Activated CD4-positive, alpha-beta T cell treated with anti-CD3 and anti-CD28 coated beads for 36 hours (primary cell): ENCODE measurements at regions not wholly inside any gene's neighbourhood (a gene's known extent, or its start where the extent isn't known, plus 50 kb on each side); places are given as distances from the start of the nearest gene placed in this dataset.

ENCODE experiments used
- ATAC-seq: fragments of 200-7000 bp; cut with Tn5 transposase; one replicate; pipeline ENCODE4 v1.10.0; 2021; ENCODE audit warnings: mild to moderate bottlenecking, moderate library complexity
- CTCF ChIA-PET: fragments of 350-600 bp; sonication (Branson Sonifier 250); formaldehyde crosslinking; loops from one replicate; lab custom pipeline; 2021; ENCODE audit warnings: antibody characterized with exemption; lab: Charles Lee
- POLR2A ChIA-PET: fragments of 350-600 bp; sonication (Branson Sonifier 250); formaldehyde crosslinking; loops from one replicate; lab custom pipeline; 2021; ENCODE audit warnings: antibody characterized with exemption, inconsistent platforms; lab: Charles Lee
- DNase-seq: peaks from one replicate; pipeline ENCODE4 v3.0.0-alpha.2; 2020
- H3K27ac Mint-ChIP-seq: one replicate; pipeline ENCODE4 v1.8.0; 2021; ENCODE audit warnings: mixed read lengths
- H3K27me3 Mint-ChIP-seq: one replicate; pipeline ENCODE4 v1.8.0; 2021; ENCODE audit warnings: mixed read lengths
- H3K36me3 Mint-ChIP-seq: one replicate; pipeline ENCODE4 v1.8.0; 2021; ENCODE audit warnings: low read depth, mixed read lengths
- H3K4me1 Mint-ChIP-seq: one replicate; pipeline ENCODE4 v1.8.0; 2021; ENCODE audit warnings: mixed read lengths
- H3K4me3 Mint-ChIP-seq: one replicate; pipeline ENCODE4 v1.8.0; 2021; ENCODE audit warnings: mild to moderate bottlenecking, moderate library complexity, mixed read lengths
- H3K9me3 Mint-ChIP-seq: one replicate; pipeline ENCODE4 v1.8.0; 2021; ENCODE audit warnings: low read depth, mixed read lengths
- intact Hi-C, 2 experiments: fragments of 100-400 bp; cut with DNase I in 1 of 2; cut with micrococcal nuclease in 1 of 2; formaldehyde crosslinking; loops; one replicate each; pipeline versions ENCODE4 v1.14.2 to v1.15.1; 2022 to 2024; cut with DNase I, micrococcal nuclease

DNA sequence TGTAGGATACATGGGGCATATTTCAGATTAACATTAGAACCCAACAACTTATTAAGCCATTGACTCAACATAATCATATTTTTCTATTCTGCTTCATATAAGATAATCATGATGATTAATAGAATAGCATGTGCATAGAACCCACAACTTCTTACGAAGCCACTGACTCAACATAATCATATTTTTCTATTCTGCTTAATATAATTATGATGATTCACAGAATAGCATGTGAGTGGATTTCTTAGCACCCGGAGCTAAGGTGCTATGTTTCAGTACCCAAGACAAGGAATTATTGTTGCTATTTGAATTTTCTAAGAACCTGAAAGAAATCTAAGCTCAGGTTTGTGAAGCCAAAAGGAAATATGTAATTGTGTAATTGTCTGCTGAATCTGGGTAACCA, 96.8 kb downstream of the TENT5A start:
- H3K4me1 Mint-ChIP-seq: no peaks in the 10 kb centered on the region
- intact Hi-C loops: no loop called here
- POLR2A ChIA-PET: no interaction called here
- H3K9me3 Mint-ChIP-seq: no peaks in the 10 kb centered on the region
- H3K27ac Mint-ChIP-seq: no peak overlapping the region
- CTCF ChIA-PET: interaction anchor here (0.6 to 1.3 kb wide), 2 partner anchors 15 to 29 kb away, joined by 3 to 4 read pairs; no protein-coding TSS in a partner anchor
- DNase-seq (no peak), ATAC-seq (no peak)
- no peak overlapping the region for H3K4me3 Mint-ChIP-seq
- H3K36me3 Mint-ChIP-seq: no peaks in the 10 kb centered on the region
- no peaks in the 10 kb centered on the region for H3K27me3 Mint-ChIP-seq

DNA sequence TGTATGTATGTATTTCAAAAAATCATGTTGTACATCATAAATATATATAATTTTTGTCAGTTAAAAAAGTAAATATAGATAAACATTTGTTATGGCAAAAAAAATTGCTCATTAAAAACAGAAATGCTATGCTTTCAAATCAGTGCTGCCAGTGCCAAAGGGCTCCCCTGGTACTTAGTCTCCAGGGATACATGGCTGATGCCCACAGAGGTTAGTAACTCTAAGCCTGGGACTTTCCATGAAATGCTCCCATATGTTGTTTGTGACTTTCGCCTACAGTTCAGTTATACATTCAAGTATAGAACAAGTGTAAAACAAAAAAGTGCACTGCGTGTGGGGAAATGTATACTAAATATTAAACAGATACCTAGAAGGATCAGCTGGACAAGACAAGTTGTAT, 104.0 kb downstream of the TENT5A start:
- CTCF ChIA-PET: no interaction called here
- Mint-ChIP-seq H3K27me3 (no peaks in the 10 kb centered on the region), H3K4me3 (no peak overlapping the region), H3K4me1 (no peaks in the 10 kb centered on the region), H3K27ac (no peak overlapping the region), H3K9me3 (peaks cover 4% of the 10 kb centered on the region), H3K36me3 (no peaks in the 10 kb centered on the region)
- POLR2A ChIA-PET: no interaction called here
- no peak for DNase-seq
- intact Hi-C loops: no loop called here
- no peak for ATAC-seq

DNA sequence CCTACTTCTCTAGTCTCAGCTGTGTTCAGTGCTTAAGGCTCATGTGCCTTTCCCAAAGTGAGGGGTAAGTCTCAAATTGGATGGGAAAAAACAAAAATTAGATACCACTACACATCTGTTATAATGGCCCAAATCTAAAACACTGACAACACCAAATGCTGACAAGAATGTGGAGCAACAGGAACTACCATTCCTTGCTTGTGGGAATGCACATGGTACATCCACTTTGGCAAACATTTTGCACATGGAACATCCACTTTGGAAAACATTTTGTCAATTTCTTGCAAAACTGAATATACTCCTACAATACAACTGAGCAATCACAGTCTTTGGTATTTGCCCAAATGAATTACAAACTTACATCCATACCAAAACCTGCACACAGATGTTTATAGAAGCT, 109.3 kb downstream of the TENT5A start:
- H3K36me3 Mint-ChIP-seq: no peaks in the 10 kb centered on the region
- no peaks in the 10 kb centered on the region for H3K4me1 Mint-ChIP-seq
- ChIA-PET POLR2A (no interaction called here), CTCF (no interaction called here)
- H3K9me3 Mint-ChIP-seq: peaks cover 16% of the 10 kb centered on the region
- no peak overlapping the region for H3K27ac Mint-ChIP-seq
- DNase-seq (no peak), ATAC-seq (no peak)
- no peak overlapping the region for H3K4me3 Mint-ChIP-seq
- H3K27me3 Mint-ChIP-seq: no peaks in the 10 kb centered on the region
- intact Hi-C loops: no loop called here

DNA sequence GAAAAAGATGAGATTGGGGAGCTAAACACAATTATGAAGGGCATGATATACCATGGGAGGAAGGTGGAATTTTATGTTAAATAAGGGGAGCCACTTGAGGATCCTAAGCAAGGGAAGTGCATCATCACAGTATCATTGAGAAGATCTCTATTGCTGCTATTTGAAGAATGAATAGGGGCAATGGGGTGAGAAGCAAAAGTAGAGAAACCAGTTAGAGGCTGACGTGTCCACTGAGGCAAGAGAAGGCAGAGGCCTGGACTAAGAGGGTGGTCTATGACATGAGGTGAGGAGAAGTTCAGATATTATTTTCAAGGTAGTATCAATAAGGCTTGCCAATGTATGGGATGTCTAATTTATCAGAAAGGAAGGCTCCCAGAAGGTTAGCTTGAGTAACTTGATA, 111.6 kb downstream of the TENT5A start:
- Mint-ChIP-seq H3K9me3 (peaks cover 14% of the 10 kb centered on the region), H3K27me3 (no peaks in the 10 kb centered on the region), H3K36me3 (no peaks in the 10 kb centered on the region), H3K4me3 (no peak overlapping the region), H3K4me1 (no peaks in the 10 kb centered on the region), H3K27ac (no peak overlapping the region)
- DNase-seq: no peak
- CTCF ChIA-PET: interaction anchor here (0.7 kb wide), 2 partner anchors 15 to 439 kb away, joined by 3 to 4 read pairs; no protein-coding TSS in a partner anchor
- intact Hi-C loops: no loop called here
- POLR2A ChIA-PET: interaction anchor here (0.6 kb wide), 1 partner anchor 252 kb away, joined by 3 read pairs; no protein-coding TSS in a partner anchor
- no peak for ATAC-seq

- DNase-seq (no peak), ATAC-seq (no peak)
- no peaks in the 10 kb centered on the region for H3K4me1 Mint-ChIP-seq
- no peak overlapping the region for H3K27ac Mint-ChIP-seq
- intact Hi-C loops: no loop called here
- H3K36me3 Mint-ChIP-seq: no peaks in the 10 kb centered on the region
- POLR2A ChIA-PET: no interaction called here
- no peaks in the 10 kb centered on the region for H3K27me3 Mint-ChIP-seq
- H3K4me3 Mint-ChIP-seq: no peak overlapping the region
- H3K9me3 Mint-ChIP-seq: peaks cover 13% of the 10 kb centered on the region
- CTCF ChIA-PET: no interaction called here
Observed at GRCh38 chr6:81640126-81640525, 112.4 kb downstream of the TENT5A start.

DNA sequence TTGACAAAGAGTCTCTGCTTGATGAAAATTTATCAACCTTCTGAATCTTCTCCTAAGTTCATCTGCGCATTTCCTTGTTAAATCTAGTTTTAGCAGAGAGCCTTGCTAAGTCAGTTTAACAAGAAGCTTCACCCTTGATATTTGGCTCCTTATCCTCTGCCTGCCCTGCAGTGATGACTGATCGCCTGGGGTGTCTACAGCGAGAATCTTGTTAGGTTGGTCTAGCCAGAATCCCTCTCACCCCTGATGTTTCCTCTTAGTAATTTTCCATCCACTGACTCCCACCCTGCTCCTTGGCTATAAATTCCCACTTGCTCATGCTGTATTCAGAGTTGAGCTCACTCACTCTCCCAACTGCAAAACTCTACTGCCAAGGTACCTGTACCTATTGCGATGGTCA, 114.1 kb downstream of the TENT5A start:
- CTCF ChIA-PET: no interaction called here
- intact Hi-C loops: no loop called here
- no peak overlapping the region for H3K4me3 Mint-ChIP-seq
- H3K4me1 Mint-ChIP-seq: no peaks in the 10 kb centered on the region
- H3K9me3 Mint-ChIP-seq: peaks cover 12% of the 10 kb centered on the region
- DNase-seq: no peak
- no peak for ATAC-seq
- no peaks in the 10 kb centered on the region for H3K27me3 Mint-ChIP-seq
- no peak overlapping the region for H3K27ac Mint-ChIP-seq
- POLR2A ChIA-PET: no interaction called here
- no peaks in the 10 kb centered on the region for H3K36me3 Mint-ChIP-seq

DNA sequence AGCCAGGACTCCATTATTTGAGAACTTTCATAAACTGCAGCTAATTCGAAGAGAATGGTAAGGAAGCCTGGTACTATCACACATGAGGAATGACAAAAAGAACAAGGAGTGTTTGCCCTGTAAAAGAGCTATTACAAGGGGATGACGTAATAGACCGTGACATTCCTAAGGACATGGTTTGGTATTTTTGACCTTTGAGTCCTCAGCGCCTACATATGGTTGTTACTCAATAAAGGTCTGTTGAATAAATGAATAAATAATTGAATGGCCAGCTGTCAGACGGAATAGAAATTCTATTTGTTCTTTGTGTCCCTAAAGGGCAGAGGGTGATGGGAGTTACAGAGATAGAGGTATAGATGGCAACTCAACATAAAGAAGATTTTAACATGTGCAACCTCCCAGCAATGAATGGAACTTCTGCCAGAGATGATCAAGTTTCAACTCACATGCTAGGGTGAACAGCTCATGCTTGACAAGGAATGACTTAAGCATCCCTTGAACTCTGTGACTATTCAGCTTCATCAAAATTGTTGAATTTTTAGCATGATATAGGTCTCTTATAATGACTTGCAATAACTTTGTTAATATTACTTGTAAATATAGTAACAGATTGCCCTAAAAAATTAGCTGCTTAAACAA, 115.4 kb downstream of the TENT5A start:
- H3K36me3 Mint-ChIP-seq: no peaks in the 10 kb centered on the region
- H3K4me3 Mint-ChIP-seq: no peak overlapping the region
- H3K4me1 Mint-ChIP-seq: no peaks in the 10 kb centered on the region
- no peak overlapping the region for H3K27ac Mint-ChIP-seq
- POLR2A ChIA-PET: no interaction called here
- intact Hi-C loops: no loop called here
- no peak for DNase-seq
- no peaks in the 10 kb centered on the region for H3K27me3 Mint-ChIP-seq
- ATAC-seq: no peak
- peaks cover 12% of the 10 kb centered on the region for H3K9me3 Mint-ChIP-seq
- CTCF ChIA-PET: interaction anchor here (0.7 kb wide), 1 partner anchor 917 kb away, joined by 3 read pairs; no protein-coding TSS in a partner anchor

DNA sequence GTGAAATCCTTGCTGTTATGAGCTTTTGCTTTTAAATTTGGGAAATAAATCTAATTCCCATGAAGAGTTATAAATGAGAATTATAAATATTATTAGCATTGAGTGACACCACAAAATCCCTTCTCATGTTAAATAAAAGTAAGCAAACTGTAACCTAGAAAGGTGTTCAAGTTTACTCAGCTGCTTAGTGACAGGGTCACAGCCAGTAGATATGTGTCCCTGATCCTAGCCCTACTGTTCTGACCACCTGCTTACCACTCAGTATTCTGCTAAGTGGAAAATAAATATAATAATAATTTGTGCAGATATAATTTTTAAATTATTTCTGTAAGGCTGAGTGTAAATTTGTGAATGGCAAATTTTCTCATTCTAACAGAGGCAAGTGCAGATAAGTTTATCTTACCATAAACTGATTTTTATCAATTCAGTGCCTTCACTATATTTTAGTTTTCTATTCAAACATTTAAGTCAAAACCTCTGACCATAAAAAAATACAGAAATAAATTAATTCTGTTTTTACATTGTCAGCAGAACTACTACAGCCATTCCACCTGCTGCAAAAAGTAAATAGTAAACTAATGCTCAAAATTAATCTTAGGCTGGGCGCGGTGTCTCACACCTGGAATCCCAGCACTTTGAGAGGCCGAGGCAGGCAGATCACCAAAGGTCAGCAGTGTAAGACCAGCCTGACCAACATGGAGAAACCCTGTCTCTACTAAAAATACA, 118.2 kb downstream of the TENT5A start:
- POLR2A ChIA-PET: no interaction called here
- intact Hi-C loops: no loop called here
- no peak overlapping the region for H3K27ac Mint-ChIP-seq
- H3K4me1 Mint-ChIP-seq: no peaks in the 10 kb centered on the region
- no peak for DNase-seq
- ATAC-seq: no peak
- no peaks in the 10 kb centered on the region for H3K36me3 Mint-ChIP-seq
- H3K4me3 Mint-ChIP-seq: no peak overlapping the region
- peaks cover 11% of the 10 kb centered on the region for H3K9me3 Mint-ChIP-seq
- H3K27me3 Mint-ChIP-seq: no peaks in the 10 kb centered on the region
- CTCF ChIA-PET: no interaction called here

- H3K4me3 Mint-ChIP-seq: no peak overlapping the region
- CTCF ChIA-PET: no interaction called here
- intact Hi-C loops: no loop called here
- no peaks in the 10 kb centered on the region for H3K4me1 Mint-ChIP-seq
- H3K27ac Mint-ChIP-seq: no peak overlapping the region
- peaks cover 13% of the 10 kb centered on the region for H3K9me3 Mint-ChIP-seq
- ATAC-seq: no peak
- DNase-seq: no peak
- POLR2A ChIA-PET: no interaction called here
- no peaks in the 10 kb centered on the region for H3K27me3 Mint-ChIP-seq
- no peaks in the 10 kb centered on the region for H3K36me3 Mint-ChIP-seq
Observed at GRCh38 chr6:81633391-81633790, 119.1 kb downstream of the TENT5A start.

GRCh38 chr6:81630719-81631118, 121.8 kb downstream of the TENT5A start:
- no peaks in the 10 kb centered on the region for H3K27me3 Mint-ChIP-seq
- no peaks in the 10 kb centered on the region for H3K4me1 Mint-ChIP-seq
- intact Hi-C loops: no loop called here
- H3K27ac Mint-ChIP-seq: no peak overlapping the region
- CTCF ChIA-PET: no interaction called here
- ATAC-seq (no peak), DNase-seq (no peak)
- H3K36me3 Mint-ChIP-seq: no peaks in the 10 kb centered on the region
- POLR2A ChIA-PET: no interaction called here
- H3K9me3 Mint-ChIP-seq: peaks cover 14% of the 10 kb centered on the region
- H3K4me3 Mint-ChIP-seq: no peak overlapping the region

- CTCF ChIA-PET: no interaction called here
Observed at GRCh38 chr6:81625216-81625615, 127.3 kb downstream of the TENT5A start.

GRCh38 chr6:81624453-81624852, 128.0 kb downstream of the TENT5A start:
- Mint-ChIP-seq H3K27ac (no peak overlapping the region), H3K27me3 (no peaks in the 10 kb centered on the region), H3K9me3 (peaks cover 7% of the 10 kb centered on the region), H3K4me1 (no peaks in the 10 kb centered on the region), H3K36me3 (no peaks in the 10 kb centered on the region), H3K4me3 (no peak overlapping the region)
- DNase-seq: no peak
- intact Hi-C loops: no loop called here
- POLR2A ChIA-PET: no interaction called here
- ATAC-seq: no peak
- CTCF ChIA-PET: no interaction called here

More at GRCh38 chr6:81625216-81625615, 127.3 kb downstream of the TENT5A start:
- Mint-ChIP-seq H3K4me1 (no peaks in the 10 kb centered on the region), H3K4me3 (no peak overlapping the region), H3K27me3 (no peaks in the 10 kb centered on the region), H3K27ac (no peak overlapping the region), H3K9me3 (peaks cover 7% of the 10 kb centered on the region), H3K36me3 (no peaks in the 10 kb centered on the region)
- POLR2A ChIA-PET: no interaction called here
- DNase-seq (no peak), ATAC-seq (no peak)
- intact Hi-C loops: no loop called here
